D721Med (cell line): ENCODE measurements at regions not wholly inside any gene's neighbourhood (a gene's known extent, or its start where the extent isn't known, plus 50 kb on each side); places are given as distances from the start of the nearest gene placed in this dataset.
"Not testable (repeated sequence)": the region's sequence is repeated elsewhere in the genome, so short reads cannot be mapped to it uniquely, and the experiment has no call there.

Experiments used
- DNase-seq: peaks from one replicate; pipeline ENCODE4 v3.0.0; 2011; ENCODE audit warnings: low spot score; ENCODE audit not compliant: insufficient read length
- FAIRE-seq: peaks from 2 replicates; lab custom pipeline; 2011; peaks lifted over from hg19 to GRCh38; lab: Jason Lieb, UNC
- CTCF ChIP-seq: IDR thresholded peaks from 2 replicates; pipeline ENCODE4 v1.5.1; 2012; ENCODE audit warnings: mild to moderate bottlenecking, control low read depth; ENCODE audit not compliant: insufficient read depth; ENCODE audit errors: missing control alignments

DNA sequence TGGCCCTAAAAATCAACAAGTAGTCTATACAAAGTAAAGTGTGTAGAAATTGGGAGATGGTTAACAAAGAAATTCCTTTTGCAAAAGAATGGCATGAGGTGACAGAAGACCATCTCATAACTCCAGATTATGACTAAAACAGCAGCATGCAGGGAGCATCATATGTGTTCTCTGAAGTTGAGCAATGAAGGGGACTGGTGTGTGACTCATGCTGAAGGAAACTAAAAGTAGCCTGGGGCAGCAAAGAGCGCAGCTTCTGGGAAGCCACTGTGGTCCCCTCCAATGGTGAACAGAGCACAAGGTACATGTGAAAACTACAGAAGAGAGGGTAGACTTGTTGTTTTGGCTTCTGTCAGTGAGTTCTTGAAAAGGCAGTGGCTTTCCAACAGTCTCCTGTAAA, 133.4 kb downstream of the MACC1 start:
- DNase-seq: no peak
- no peak for FAIRE-seq
- no peak for TF ChIP-seq CTCF

GRCh38 chr7:20079080-20079479, 138.1 kb downstream of the MACC1 start:
- TF ChIP-seq CTCF: no peak
- no peak for FAIRE-seq
- no peak for DNase-seq

GRCh38 chr7:20076835-20077234, 140.3 kb downstream of the MACC1 start:
- no peak for TF ChIP-seq CTCF
- FAIRE-seq: no peak
- DNase-seq: no peak

DNA sequence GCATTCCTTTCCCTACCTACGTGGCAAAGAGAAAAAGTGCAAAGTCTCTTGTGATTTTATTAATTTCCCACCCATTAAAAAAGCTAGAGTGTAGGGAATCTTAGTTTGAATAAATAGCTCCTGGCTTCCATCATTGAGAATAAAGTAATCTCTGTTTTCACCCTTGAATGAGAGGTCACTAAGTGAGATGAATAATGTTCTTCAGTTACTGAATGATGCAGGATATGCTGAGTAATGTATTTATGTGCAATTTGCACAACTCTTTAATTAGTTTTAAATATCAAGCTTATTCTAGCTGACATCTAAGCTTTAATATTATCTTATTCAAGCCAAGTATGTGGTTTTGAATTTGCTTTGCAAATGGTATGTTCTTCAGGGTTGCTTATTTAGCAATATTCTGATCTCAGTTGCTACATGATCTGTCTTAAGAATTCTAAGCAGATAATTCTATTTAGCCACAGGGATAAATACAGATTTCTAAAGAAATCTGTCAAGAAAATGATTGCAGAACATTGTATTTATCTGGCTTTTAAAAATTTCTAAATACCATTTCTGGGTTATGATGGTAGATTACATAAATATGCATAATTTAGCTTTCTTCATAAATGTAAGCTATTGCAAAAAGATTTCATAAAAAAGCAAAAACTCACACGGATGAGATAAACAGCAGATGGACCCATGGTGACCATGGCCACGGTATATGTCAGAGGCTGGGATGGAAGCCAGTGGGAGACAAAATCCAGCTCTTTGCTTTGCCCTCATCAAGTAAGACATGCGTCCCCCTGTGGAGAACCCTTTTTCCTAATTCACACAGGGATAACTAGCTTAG, 141.0 kb downstream of the MACC1 start:
- TF ChIP-seq CTCF: no peak
- FAIRE-seq (peak; percentile 56), DNase-seq (no peak)

DNA sequence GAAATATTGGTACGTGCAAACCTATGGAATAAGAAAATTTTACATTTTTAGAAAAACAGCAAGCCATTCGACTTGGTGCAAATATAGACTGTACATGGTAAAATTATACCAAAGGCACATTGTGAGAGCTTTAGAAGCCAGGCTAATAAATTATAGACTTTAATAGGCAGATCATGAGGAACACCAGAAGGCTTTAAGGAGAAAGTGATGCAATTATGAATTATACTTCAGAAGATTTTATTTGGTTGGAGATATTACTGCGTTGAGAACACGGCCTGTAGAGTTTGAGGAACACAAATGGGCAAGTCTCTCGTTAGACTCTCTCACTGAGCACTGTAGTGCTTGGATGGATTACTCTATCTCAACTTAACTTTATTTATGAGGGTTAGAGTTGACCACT, 141.7 kb downstream of the MACC1 start:
- no peak for FAIRE-seq
- no peak for DNase-seq
- TF ChIP-seq CTCF: no peak

DNA sequence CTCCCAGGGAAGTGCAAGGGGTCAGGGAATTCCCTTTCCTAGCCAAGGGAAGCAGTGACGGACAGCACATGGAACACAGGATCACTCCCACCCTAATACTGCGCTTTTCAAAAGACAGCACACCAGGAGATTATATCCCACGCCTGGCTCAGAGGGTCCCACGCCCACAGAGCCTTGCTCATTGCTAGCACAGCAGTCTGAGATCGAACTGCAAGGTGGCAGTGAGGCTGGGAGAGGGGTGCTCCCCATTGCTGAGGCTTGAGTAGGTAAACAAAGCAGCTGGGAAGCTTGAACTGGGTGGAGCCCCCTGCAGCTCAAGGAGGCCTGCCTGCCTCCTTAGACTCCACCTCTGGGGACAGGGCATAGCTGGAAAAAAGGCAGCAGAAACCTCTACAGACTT, 149.2 kb downstream of the MACC1 start:
- not testable (repeated sequence) for DNase-seq, FAIRE-seq

GRCh38 chr7:20064974-20065862, 152.0 kb downstream of the MACC1 start:
- DNase-seq: no peak
- FAIRE-seq: no peak
- no peak for TF ChIP-seq CTCF
